SU-DHL-6 (cell line): ENCODE measurements at regions not wholly inside any gene's neighbourhood (a gene's known extent, or its start where the extent isn't known, plus 50 kb on each side); places are given as distances from the start of the nearest gene placed in this dataset.

Source experiments
- H2AFZ ChIP-seq: fragments of 200-600 bp; sonication (generic); 2 replicates; pipeline ENCODE4 v1.6.1; 2014; ENCODE audit warnings: low read depth, mild to moderate bottlenecking, moderate library complexity, mixed read lengths, antibody characterized with exemption, low read length; ENCODE audit not compliant: severe bottlenecking
- H3F3A ChIP-seq: fragments of 200-600 bp; shearing (Covaris generic); 2 replicates; pipeline ENCODE4 v1.6.0; 2016; ENCODE audit warnings: antibody characterized with exemption, mild to moderate bottlenecking; ENCODE audit not compliant: insufficient read depth
- H3K27ac ChIP-seq: fragments of 200-600 bp; sonication (generic); 2 replicates; pipeline ENCODE4 v1.5.1; 2016; ENCODE audit warnings: low read depth, mild to moderate bottlenecking, low read length, moderate library complexity, mixed read lengths
- H3K27me3 ChIP-seq: fragments of 200-600 bp; sonication (generic), shearing (Covaris generic); 2 replicates; pipeline ENCODE4 v1.6.0; 2014; ENCODE audit warnings: mild to moderate bottlenecking, low read length
- H3K36me3 ChIP-seq: fragments of 200-600 bp; sonication (generic); 2 replicates; pipeline ENCODE4 v1.6.1; 2014; ENCODE audit warnings: mild to moderate bottlenecking, low read length, mixed read lengths
- H3K4me2 ChIP-seq: fragments of 300-600, 200-600 bp; shearing (Covaris generic), sonication (generic); 2 replicates; pipeline ENCODE4 v1.6.0; 2014; ENCODE audit warnings: low read length, low read depth, mild to moderate bottlenecking; ENCODE audit not compliant: poor library complexity, severe bottlenecking
- H3K4me3 ChIP-seq: fragments of 200-600 bp; sonication (generic); 2 replicates; pipeline ENCODE4 v1.5.1; 2014; ENCODE audit warnings: antibody characterized with exemption, low read length, mild to moderate bottlenecking, mixed read lengths; ENCODE audit not compliant: insufficient read depth, poor library complexity, severe bottlenecking
- H3K79me2 ChIP-seq: fragments of 200-600 bp; sonication (generic); 2 replicates; pipeline ENCODE4 v1.6.1; 2014; ENCODE audit warnings: mild to moderate bottlenecking, low read length, moderate library complexity; ENCODE audit not compliant: insufficient read depth
- H3K9ac ChIP-seq: fragments of 200-600 bp; sonication (generic); 2 replicates; pipeline ENCODE4 v1.7.0; 2014; ENCODE audit warnings: mild to moderate bottlenecking, low read length
- H3K9me2 ChIP-seq: fragments of 200-600 bp; sonication (generic); replicated peaks from 2 replicates; pipeline ENCODE4 v1.6.1; 2014; ENCODE audit warnings: low read length; ENCODE audit not compliant: insufficient read depth
- H3K9me3 ChIP-seq: fragments of 200-600 bp; sonication (generic); 2 replicates; pipeline ENCODE4 v1.6.1; 2014; ENCODE audit warnings: low read length, mixed read lengths; ENCODE audit not compliant: insufficient read depth
- H4K20me1 ChIP-seq: fragments of 200-600 bp; sonication (generic); 2 replicates; pipeline ENCODE4 v1.6.1; 2014; ENCODE audit warnings: low read depth, mild to moderate bottlenecking, antibody characterized with exemption, low read length, moderate library complexity, mixed read lengths
- CTCF ChIP-seq: fragments of 200-600 bp; sonication (generic); IDR thresholded peaks from one replicate; pipeline ENCODE4 v1.5.1; 2017; ENCODE audit warnings: antibody characterized with exemption, mild to moderate bottlenecking, low read length, moderate library complexity; ENCODE audit not compliant: insufficient read depth, poor library complexity, severe bottlenecking
- EZH2phosphoT487 ChIP-seq: fragments of 200-600 bp; sonication (generic), shearing (Covaris generic); conservative IDR thresholded peaks from 2 replicates; pipeline ENCODE4 v1.6.1; 2018; ENCODE audit warnings: mild to moderate bottlenecking, antibody characterized with exemption, low read length, moderate library complexity, mixed read lengths

GRCh38 chr10:28811639-28812349 is 134.5 kb downstream of the BAMBI start:
- Histone ChIP-seq H4K20me1 (no peaks in the 10 kb centered on the region), H3K4me3 (no peak overlapping the region), H3K27me3 (0 out of 2 replicates have a peak, but pooled peaks cover 6% of the 10 kb centered on the region), H3K79me2 (no peaks in the 10 kb centered on the region), H3K9ac (no peak overlapping the region), H3K9me2 (no peaks in the 10 kb centered on the region), H3K36me3 (no peaks in the 10 kb centered on the region), H3K9me3 (no peaks in the 10 kb centered on the region), H3K27ac (no peak overlapping the region), H3F3A (no peaks in the 10 kb centered on the region), H2AFZ (no peak overlapping the region), H3K4me2 (no peak overlapping the region)
- TF ChIP-seq CTCF, result no peak
- TF ChIP-seq EZH2phosphoT487, result no peak

GRCh38 chr10:28812384-28813372 is 135.4 kb downstream of the BAMBI start:
- H3K36me3 ChIP-seq, result no peaks in the 10 kb centered on the region
- no peak overlapping the region for H3K9ac ChIP-seq
- H3F3A ChIP-seq, result no peaks in the 10 kb centered on the region
- H3K27ac ChIP-seq, result no peak overlapping the region
- H2AFZ ChIP-seq, result no peak overlapping the region
- no peaks in the 10 kb centered on the region for H3K9me2 ChIP-seq
- no peaks in the 10 kb centered on the region for H4K20me1 ChIP-seq
- no peak for TF ChIP-seq EZH2phosphoT487
- TF ChIP-seq CTCF, result no peak
- no peak overlapping the region for H3K4me3 ChIP-seq
- no peaks in the 10 kb centered on the region for H3K9me3 ChIP-seq
- 0 out of 2 replicates have a peak, but pooled peaks cover 4% of the 10 kb centered on the region for H3K27me3 ChIP-seq
- H3K4me2 ChIP-seq, result no peak overlapping the region
- no peaks in the 10 kb centered on the region for H3K79me2 ChIP-seq

GRCh38 chr10:28815681-28816080 is 138.4 kb downstream of the BAMBI start:
- no peak overlapping the region for H3K4me3 ChIP-seq
- no peaks in the 10 kb centered on the region for H3F3A ChIP-seq
- no peak overlapping the region for H3K9ac ChIP-seq
- no peak overlapping the region for H3K4me2 ChIP-seq
- H2AFZ ChIP-seq, result no peak overlapping the region
- H4K20me1 ChIP-seq, result no peaks in the 10 kb centered on the region
- H3K9me2 ChIP-seq, result no peaks in the 10 kb centered on the region
- no peaks in the 10 kb centered on the region for H3K27me3 ChIP-seq
- H3K36me3 ChIP-seq, result no peaks in the 10 kb centered on the region
- H3K27ac ChIP-seq, result no peak overlapping the region
- TF ChIP-seq EZH2phosphoT487 (no peak), CTCF (no peak)
- H3K79me2 ChIP-seq, result no peaks in the 10 kb centered on the region
- no peaks in the 10 kb centered on the region for H3K9me3 ChIP-seq
